SK-N-SH (cell line): ENCODE measurements at regions not wholly inside any gene's neighbourhood (a gene's known extent, or its start where the extent isn't known, plus 50 kb on each side); places are given as distances from the start of the nearest gene placed in this dataset.

Experiments
- CTCF ChIA-PET: fragments of 300-600, 350-600 bp; formaldehyde crosslinking; extraction: SDS; loops from one replicate; lab custom pipeline; 2021; lab: Yijun Ruan, JAX
- POLR2A ChIA-PET: fragments of 350-600 bp; sonication (Branson Sonifier 250); formaldehyde crosslinking; extraction: SDS; loops from one replicate; lab custom pipeline; 2020; ENCODE audit warnings: antibody characterized with exemption, inconsistent platforms; lab: Yijun Ruan, JAX
- DNase-seq: peaks from one replicate; pipeline ENCODE4 v3.0.0; 2012
- H2AFZ ChIP-seq: fragments of 200-600 bp; sonication (generic); 2 replicates; pipeline ENCODE4 v1.8.1; 2016; ENCODE audit warnings: antibody characterized with exemption, mild to moderate bottlenecking, low read depth
- H3F3A ChIP-seq: fragments of 200-600 bp; sonication (generic); replicated peaks from 2 replicates; pipeline ENCODE3; 2016; ENCODE audit warnings: antibody characterized with exemption, mild to moderate bottlenecking; ENCODE audit not compliant: insufficient read depth
- H3K27ac ChIP-seq, 2 experiments: fragments of 200-500 bp in 1 of 2; fragments of 200-600 bp in 1 of 2; sonication (Bioruptor generic) in 1 of 2; sonication (generic), shearing (Covaris generic) in 1 of 2; 2 replicates each; pipeline versions ENCODE4 v1.5.1 to v1.6.1; 2014 to 2016; ENCODE audit warnings: low read depth in 2 of 2, inconsistent platforms in 1 of 2, low read length in 1 of 2, mild to moderate bottlenecking in 1 of 2, mixed read lengths in 1 of 2
- H3K27me3 ChIP-seq: fragments of 200-600 bp; sonication (generic), shearing (Covaris generic); 2 replicates; pipeline ENCODE4 v1.6.1; 2016; ENCODE audit warnings: mixed run types; ENCODE audit not compliant: insufficient read depth
- H3K36me3 ChIP-seq, 2 experiments: fragments of 200-500 bp in 1 of 2; fragments of 200-600 bp in 1 of 2; sonication (Bioruptor generic) in 1 of 2; sonication (generic) in 1 of 2; replicated peaks in 1 of 2; 2 replicates each; pipeline versions ENCODE3 to v1.5.1; 2014 to 2016; ENCODE audit warnings: low read length in 1 of 2, mild to moderate bottlenecking in 1 of 2; ENCODE audit not compliant: insufficient read depth in 2 of 2, control insufficient read depth in 1 of 2
- H3K4me1 ChIP-seq, 2 experiments: fragments of 200-500 bp in 1 of 2; fragments of 200-600 bp in 1 of 2; sonication (Bioruptor generic) in 1 of 2; sonication (generic), shearing (Covaris generic) in 1 of 2; 2 replicates each; pipeline versions ENCODE4 v1.5.1 to v1.6.1; 2014 to 2016; ENCODE audit warnings: low read depth in 1 of 2, low read length in 1 of 2, mixed run types in 1 of 2; ENCODE audit not compliant: insufficient read depth in 2 of 2, control insufficient read depth in 1 of 2
- H3K4me2 ChIP-seq: fragments of 200-600 bp; sonication (generic), shearing (Covaris generic); 2 replicates; pipeline ENCODE4 v1.6.1; 2017; ENCODE audit warnings: mixed run types
- H3K4me3 ChIP-seq, 2 experiments: fragments of 200-500 bp in 1 of 2; fragments of 200-600 bp in 1 of 2; sonication (Bioruptor generic) in 1 of 2; sonication (generic), shearing (Covaris generic) in 1 of 2; 2 replicates each; pipeline versions ENCODE4 v1.5.1 to v1.8.1; 2014 to 2016; ENCODE audit warnings: low read depth in 2 of 2, inconsistent platforms in 1 of 2, low read length in 1 of 2, mild to moderate bottlenecking in 1 of 2, mixed read lengths in 1 of 2, moderate library complexity in 1 of 2
- H3K79me2 ChIP-seq: fragments of 200-600 bp; sonication (generic); 2 replicates; pipeline ENCODE4 v1.8.1; 2017; ENCODE audit warnings: mild to moderate bottlenecking; ENCODE audit not compliant: insufficient read depth
- H3K9ac ChIP-seq: fragments of 200-600 bp; sonication (generic); 2 replicates; pipeline ENCODE4 v1.6.1; 2017; ENCODE audit warnings: mixed run types
- H3K9me2 ChIP-seq: fragments of 200-600 bp; sonication (generic); 2 replicates; pipeline ENCODE4 v1.6.1; 2017; ENCODE audit warnings: mixed run types
- H3K9me3 ChIP-seq: fragments of 200-600 bp; sonication (generic); 2 replicates; pipeline ENCODE4 v1.6.1; 2017; ENCODE audit warnings: mixed run types, mild to moderate bottlenecking, moderate library complexity
- H4K20me1 ChIP-seq: fragments of 200-600 bp; sonication (generic); 2 replicates; pipeline ENCODE4 v1.6.1; 2017; ENCODE audit warnings: mild to moderate bottlenecking, mixed run types; ENCODE audit not compliant: insufficient read depth
- ELF1 ChIP-seq: IDR thresholded peaks from 2 replicates; pipeline ENCODE4 v1.4.0; 2012
- FOSL2 ChIP-seq: IDR thresholded peaks from 2 replicates; pipeline ENCODE4 v1.4.0; 2012; ENCODE audit warnings: low read depth, mild to moderate bottlenecking, moderate library complexity, borderline replicate concordance
- FOXM1 ChIP-seq: IDR thresholded peaks from 2 replicates; pipeline ENCODE4 v1.4.0; 2012; ENCODE audit warnings: low read depth, mild to moderate bottlenecking
- IRF3 ChIP-seq: fragments of 150-350 bp; IDR thresholded peaks from 2 replicates; pipeline ENCODE4 v1.6.1; 2016; ENCODE audit warnings: mild to moderate bottlenecking, low read depth, low read length
- JUND ChIP-seq: IDR thresholded peaks from 2 replicates; pipeline ENCODE4 v1.4.0; 2012
- MAX ChIP-seq: IDR thresholded peaks from 2 replicates; pipeline ENCODE4 v1.4.0; 2012; ENCODE audit warnings: low read depth
- MXI1 ChIP-seq: IDR thresholded peaks from 2 replicates; pipeline ENCODE4 v1.6.1; 2012; ENCODE audit warnings: mild to moderate bottlenecking, low read depth, low read length, improper control_type of control experiment
- NFIC ChIP-seq: IDR thresholded peaks from 2 replicates; pipeline ENCODE4 v1.4.0; 2012; ENCODE audit warnings: borderline replicate concordance
- NRF1 ChIP-seq: IDR thresholded peaks from 2 replicates; pipeline ENCODE4 v1.6.1; 2012; ENCODE audit warnings: low read depth, mild to moderate bottlenecking, low read length
- POLR2AphosphoS5 ChIP-seq: IDR thresholded peaks from 2 replicates; pipeline ENCODE4 v1.6.1; 2012; ENCODE audit warnings: low read depth, low read length
- RCOR1 ChIP-seq: fragments of 150-350 bp; IDR thresholded peaks from 2 replicates; pipeline ENCODE4 v1.6.1; 2017; ENCODE audit warnings: antibody characterized with exemption, low read length
- RFX5 ChIP-seq: IDR thresholded peaks from 2 replicates; pipeline ENCODE4 v1.6.1; 2012; ENCODE audit warnings: mild to moderate bottlenecking, improper control_type of control experiment, low read length
- RXRA ChIP-seq: IDR thresholded peaks from 2 replicates; pipeline ENCODE4 v1.4.0; 2012; ENCODE audit warnings: low read depth, mild to moderate bottlenecking, borderline replicate concordance
- TAF1 ChIP-seq: IDR thresholded peaks from 2 replicates; pipeline ENCODE4 v1.6.1; 2012; ENCODE audit warnings: low read depth, mild to moderate bottlenecking, low read length, moderate library complexity, borderline replicate concordance
- TCF12 ChIP-seq: IDR thresholded peaks from 2 replicates; pipeline ENCODE4 v1.4.0; 2012
- WGBS: methylation state at CpG from one replicate; pipeline ENCODE4 v1.1.6; 2017; ENCODE audit warnings: low lambda C conversion rate; 5-methylcytosine and 5-hydroxymethylcytosine counted together

- Histone ChIP-seq H3K9ac (no peak overlapping the region), H3F3A (no peaks in the 10 kb centered on the region), H3K36me3 (no peaks in the 10 kb centered on the region), H3K4me2 (no peak overlapping the region), H3K4me3 (no peak overlapping the region), H3K9me3 (no peaks in the 10 kb centered on the region), H3K27ac (no peak overlapping the region), H3K4me1 (no peaks in the 10 kb centered on the region), H3K79me2 (no peaks in the 10 kb centered on the region), H3K9me2 (no peaks in the 10 kb centered on the region), H3K27me3 (no peaks in the 10 kb centered on the region), H4K20me1 (no peaks in the 10 kb centered on the region), H2AFZ (no peak overlapping the region)
- ChIA-PET CTCF (interaction anchor here (0.8 to 3.5 kb wide), 4 partner anchors 17 to 415 kb away, joined by 3 to 17 read pairs (median 4); no protein-coding TSS in a partner anchor), POLR2A (no interaction called here)
- 81% methylated on average over 14 of the region's 31 CpGs for WGBS
- TF ChIP-seq RFX5: no peak
- no peak for TF ChIP-seq IRF3
- TF ChIP-seq RXRA: no peak
- no peak for TF ChIP-seq RCOR1
- no peak for DNase-seq
These were observed 192.0 kb upstream of the PDE10A start for GRCh38 chr6:165854863-165855593.

- WGBS: 74% methylated on average over 44 of the region's 67 CpGs
- Histone ChIP-seq H3K27ac (no peak overlapping the region), H3K79me2 (no peaks in the 10 kb centered on the region), H3F3A (no peaks in the 10 kb centered on the region), H3K36me3 (no peaks in the 10 kb centered on the region), H3K9ac (no peak overlapping the region), H3K4me3 (no peak overlapping the region), H3K4me1 (no peaks in the 10 kb centered on the region), H2AFZ (no peak overlapping the region), H3K9me3 (no peaks in the 10 kb centered on the region), H4K20me1 (no peaks in the 10 kb centered on the region), H3K9me2 (no peaks in the 10 kb centered on the region), H3K27me3 (no peaks in the 10 kb centered on the region), H3K4me2 (no peak overlapping the region)
- POLR2A ChIA-PET: no interaction called here
- CTCF ChIA-PET: interaction anchor here (0.8 to 3.5 kb wide), 3 partner anchors 18 to 414 kb away, joined by 3 to 17 read pairs (median 3); no protein-coding TSS in a partner anchor
- no peak for DNase-seq
- TF ChIP-seq NFIC: no peak
- TF ChIP-seq NRF1: no peak
- TF ChIP-seq FOXM1: no peak
- no peak for TF ChIP-seq TAF1
- no peak for TF ChIP-seq ELF1
- TF ChIP-seq RCOR1: no peak
- no peak for TF ChIP-seq POLR2AphosphoS5
- no peak for TF ChIP-seq MAX
- no peak for TF ChIP-seq TCF12
- TF ChIP-seq JUND: no peak
- TF ChIP-seq MXI1: no peak
- TF ChIP-seq FOSL2: no peak
These were observed 191.2 kb upstream of the PDE10A start for GRCh38 chr6:165854061-165854862.
